Stimulated activated CD8-positive, alpha-beta memory T cell treated with anti-CD3 and anti-CD28 coated beads, Interleukin-12 subunit alpha, Interleukin-12 subunit beta, amount 100 ng/mL, for 1 hour (primary cell): ENCODE measurements at regions not wholly inside any gene's neighbourhood (a gene's known extent, or its start where the extent isn't known, plus 50 kb on each side); places are given as distances from the start of the nearest gene placed in this dataset.

Experiments used
- DNase-seq: peaks from one replicate; pipeline ENCODE4 v3.0.0-alpha.2; 2020; ENCODE audit warnings: low read depth

GRCh38 chr13:40170091-40170490, 496.4 kb downstream of the FOXO1 start:
- DNase-seq, result no peak

GRCh38 chr13:40170982-40171381, 495.5 kb downstream of the FOXO1 start:
- no peak for DNase-seq

GRCh38 chr13:40171566-40171965, 494.9 kb downstream of the FOXO1 start:
- DNase-seq, result no peak

GRCh38 chr13:40172149-40172591, 494.3 kb downstream of the FOXO1 start:
- DNase-seq, result no peak

GRCh38 chr13:40172878-40173277, 493.6 kb downstream of the FOXO1 start:
- no peak for DNase-seq

- DNase-seq, result no peak
These were observed 490.8 kb downstream of the FOXO1 start for GRCh38 chr13:40175639-40176038.

- no peak for DNase-seq
These were observed 490.2 kb downstream of the FOXO1 start for GRCh38 chr13:40176242-40176641.

GRCh38 chr13:40178130-40178529, 488.3 kb downstream of the FOXO1 start:
- no peak for DNase-seq

- no peak for DNase-seq
These were observed 486.8 kb downstream of the FOXO1 start for GRCh38 chr13:40179445-40180281.

GRCh38 chr13:40180776-40181175, 485.7 kb downstream of the FOXO1 start:
- no peak for DNase-seq

- DNase-seq, result no peak
These were observed 485.1 kb downstream of the FOXO1 start for GRCh38 chr13:40181203-40181845.

- DNase-seq, result no peak
These were observed 483.9 kb downstream of the FOXO1 start for GRCh38 chr13:40182591-40182990.

GRCh38 chr13:40185414-40185813, 481.0 kb downstream of the FOXO1 start:
- DNase-seq, result no peak

- DNase-seq, result no peak
These were observed 480.4 kb downstream of the FOXO1 start for GRCh38 chr13:40186041-40186440.

- no peak for DNase-seq
These were observed 479.7 kb downstream of the FOXO1 start for GRCh38 chr13:40186626-40187323.

GRCh38 chr13:40187324-40187795, 479.1 kb downstream of the FOXO1 start:
- DNase-seq, result peak; percentile 45

GRCh38 chr13:40187841-40188591, 478.4 kb downstream of the FOXO1 start:
- peak; percentile 34 for DNase-seq

GRCh38 chr13:40189426-40189825, 477.0 kb downstream of the FOXO1 start:
- no peak for DNase-seq

- DNase-seq, result no peak
These were observed 476.4 kb downstream of the FOXO1 start for GRCh38 chr13:40189898-40190630.

GRCh38 chr13:40190641-40191100, 475.8 kb downstream of the FOXO1 start:
- peak; percentile 54 for DNase-seq
